ENCODE measurements at regions not wholly inside any gene's neighbourhood (a gene's known extent, or its start where the extent isn't known, plus 50 kb on each side); places are given as distances from the start of the nearest gene placed in this dataset.
"Not testable (repeated sequence)": the region's sequence is repeated elsewhere in the genome, so short reads cannot be mapped to it uniquely, and the experiment has no call there.

GRCh38 chr4:120636120-120636630, 286.4 kb downstream of the PRDM5 start:
- DNase-seq = no peak

GRCh38 chr4:120633810-120634209, 288.7 kb downstream of the PRDM5 start:
- no peak for DNase-seq

- DNase-seq = no peak
Observed at GRCh38 chr4:120630427-120630826, 292.1 kb downstream of the PRDM5 start.

GRCh38 chr4:120629546-120630108, 292.9 kb downstream of the PRDM5 start:
- no peak for DNase-seq

GRCh38 chr4:120622601-120623000, 299.9 kb downstream of the PRDM5 start:
- no peak for DNase-seq

GRCh38 chr4:120617171-120617570, 305.4 kb downstream of the PRDM5 start:
- DNase-seq = no peak

- no peak for DNase-seq
Observed at GRCh38 chr4:120616041-120616440, 306.5 kb downstream of the PRDM5 start.

GRCh38 chr4:120613778-120614177, 308.7 kb downstream of the PRDM5 start:
- no peak for DNase-seq

- no peak for DNase-seq
Observed at GRCh38 chr4:120611092-120611491, 311.4 kb downstream of the PRDM5 start.

GRCh38 chr4:120591038-120591437, 331.5 kb downstream of the PRDM5 start:
- no peak for DNase-seq

- no peak for DNase-seq
Observed at GRCh38 chr4:120589787-120590186, 332.7 kb downstream of the PRDM5 start.

- DNase-seq = peak; percentile 6
Observed at GRCh38 chr4:120568731-120569130, 353.8 kb downstream of the PRDM5 start.

- DNase-seq = no peak
Observed at GRCh38 chr4:120561648-120562047, 360.9 kb downstream of the PRDM5 start.

- DNase-seq = no peak
Observed at GRCh38 chr4:120557372-120557771, 365.2 kb downstream of the PRDM5 start.

- DNase-seq = no peak
Observed at GRCh38 chr4:120555058-120555457, 367.5 kb downstream of the PRDM5 start.

- no peak for DNase-seq
Observed at GRCh38 chr4:120554086-120554485, 368.4 kb downstream of the PRDM5 start.

- not testable (repeated sequence) for DNase-seq
Observed at GRCh38 chr4:120550624-120551220, 371.8 kb downstream of the PRDM5 start.

GRCh38 chr4:120549011-120549570, 373.4 kb downstream of the PRDM5 start:
- no peak for DNase-seq

GRCh38 chr4:120545391-120545790, 377.1 kb downstream of the PRDM5 start:
- no peak for DNase-seq

- DNase-seq = no peak
Observed at GRCh38 chr4:120544838-120545237, 377.7 kb downstream of the PRDM5 start.

- DNase-seq = no peak
Observed at GRCh38 chr4:120540625-120541024, 381.9 kb downstream of the PRDM5 start.

GRCh38 chr4:120536884-120537283, 385.6 kb downstream of the PRDM5 start:
- no peak for DNase-seq

- no peak for DNase-seq
Observed at GRCh38 chr4:120528428-120528827, 394.1 kb downstream of the PRDM5 start.

- no peak for DNase-seq
Observed at GRCh38 chr4:120526033-120526432, 396.5 kb downstream of the PRDM5 start.

- DNase-seq = no peak
Observed at GRCh38 chr4:120525106-120525505, 397.4 kb downstream of the PRDM5 start.

All from NCI-H510A (cell line).